ENCODE measurements at regions not wholly inside any gene's neighbourhood (a gene's known extent, or its start where the extent isn't known, plus 50 kb on each side); places are given as distances from the start of the nearest gene placed in this dataset.

GRCh38 chr9:81390792-81391456, 298.4 kb downstream of the TLE1 start:
- no peak for TF ChIP-seq CTCF (IDR thresholded peaks at IDR 0.05; ENCODE audit: insufficient read depth, low read depth, low read length, missing control alignments)
- peak; percentile 75 for DNase-seq (ENCODE audit: low read depth)
- H3K4me3 ChIP-seq (ENCODE audit: low read length), result no peak overlapping the region

GRCh38 chr9:81389569-81389993, 299.8 kb downstream of the TLE1 start:
- no peak for TF ChIP-seq CTCF (IDR thresholded peaks at IDR 0.05; ENCODE audit: insufficient read depth, low read depth, low read length, missing control alignments)
- DNase-seq (ENCODE audit: low read depth), result peak; percentile 97
- no peak overlapping the region for H3K4me3 ChIP-seq (ENCODE audit: low read length)

- DNase-seq (ENCODE audit: low read depth), result no peak
- TF ChIP-seq CTCF (IDR thresholded peaks at IDR 0.05; ENCODE audit: insufficient read depth, low read depth, low read length, missing control alignments), result no peak
- H3K4me3 ChIP-seq (ENCODE audit: low read length), result no peak overlapping the region
These were observed 300.5 kb downstream of the TLE1 start for GRCh38 chr9:81388831-81389230.

- no peak for DNase-seq (ENCODE audit: low read depth)
- TF ChIP-seq CTCF (IDR thresholded peaks at IDR 0.05; ENCODE audit: insufficient read depth, low read depth, low read length, missing control alignments), result no peak
- no peak overlapping the region for H3K4me3 ChIP-seq (ENCODE audit: low read length)
These were observed 301.8 kb downstream of the TLE1 start for GRCh38 chr9:81387360-81388106.

- no peak for TF ChIP-seq CTCF (IDR thresholded peaks at IDR 0.05; ENCODE audit: insufficient read depth, low read depth, low read length, missing control alignments)
- no peak overlapping the region for H3K4me3 ChIP-seq (ENCODE audit: low read length)
- DNase-seq (ENCODE audit: low read depth), result no peak
These were observed 304.4 kb downstream of the TLE1 start for GRCh38 chr9:81384911-81385310.

GRCh38 chr9:81382281-81382680, 307.1 kb downstream of the TLE1 start:
- no peak for TF ChIP-seq CTCF (IDR thresholded peaks at IDR 0.05; ENCODE audit: insufficient read depth, low read depth, low read length, missing control alignments)
- H3K4me3 ChIP-seq (ENCODE audit: low read length), result no peak overlapping the region
- DNase-seq (ENCODE audit: low read depth), result no peak
